ENCODE measurements at regions not wholly inside any gene's neighbourhood (a gene's known extent, or its start where the extent isn't known, plus 50 kb on each side); places are given as distances from the start of the nearest gene placed in this dataset.

DNA sequence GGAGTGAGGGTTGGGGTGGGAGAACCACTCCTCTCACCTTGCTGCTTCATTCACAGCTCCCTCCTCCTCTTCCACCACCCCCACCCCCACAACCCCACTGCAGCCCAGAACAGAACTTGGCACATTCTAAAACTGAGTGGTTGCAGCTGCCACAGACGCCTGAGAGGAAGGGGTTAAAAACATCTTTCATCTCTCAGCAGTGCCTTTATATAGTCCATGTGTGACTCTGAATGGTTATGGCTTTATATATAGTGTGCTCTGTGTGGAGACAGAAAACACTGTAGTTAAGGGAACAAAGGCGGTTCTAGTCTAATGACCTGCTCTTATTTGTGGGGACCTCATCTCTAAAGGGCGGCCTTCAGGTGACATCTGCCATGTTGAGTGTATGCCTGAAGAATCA, 144.8 kb downstream of the BCOR start:
- Histone ChIP-seq H3K9me3 (ENCODE audit: control insufficient read depth, insufficient read depth, low read length) (peaks cover 12% of the 10 kb centered on the region), H3K4me1 (ENCODE audit: control insufficient read depth, insufficient read depth, low read length) (peaks cover 26% of the 10 kb centered on the region), H3K27me3 (ENCODE audit: control insufficient read depth, insufficient read depth, low read length) (no peaks in the 10 kb centered on the region), H3K27ac (ENCODE audit: low read depth, low read length) (no peak overlapping the region), H3K4me3 (ENCODE audit: low read depth, low read length) (no peak overlapping the region), H3K36me3 (ENCODE audit: control insufficient read depth, insufficient read depth, low read length) (no peaks in the 10 kb centered on the region), H3K9ac (ENCODE audit: low read depth, low read length) (no peak overlapping the region)

DNA sequence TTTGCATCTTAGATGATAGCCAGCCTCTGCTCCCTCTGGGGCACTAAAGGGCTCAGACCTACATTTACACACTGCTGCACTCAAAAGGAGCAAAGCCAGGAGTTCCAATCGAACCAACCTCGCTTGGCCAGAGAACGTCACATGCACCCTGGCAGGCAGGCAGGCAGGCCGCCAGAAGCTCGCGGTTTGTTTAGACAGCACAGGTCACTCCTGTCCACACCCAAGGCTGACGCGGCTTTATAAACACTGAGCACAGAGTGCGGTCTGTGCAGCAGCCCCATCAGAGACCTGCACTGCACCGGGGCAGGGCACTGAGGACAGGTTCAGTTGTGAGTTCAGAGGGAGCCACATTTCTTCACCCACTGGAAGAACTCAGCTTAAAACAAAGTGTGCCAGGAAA, 143.9 kb downstream of the BCOR start:
- H3K4me1 ChIP-seq (ENCODE audit: control insufficient read depth, insufficient read depth, low read length) = peaks cover 22% of the 10 kb centered on the region
- no peaks in the 10 kb centered on the region for H3K36me3 ChIP-seq (ENCODE audit: control insufficient read depth, insufficient read depth, low read length)
- H3K9me3 ChIP-seq (ENCODE audit: control insufficient read depth, insufficient read depth, low read length) = peaks cover 12% of the 10 kb centered on the region
- no peak overlapping the region for H3K9ac ChIP-seq (ENCODE audit: low read depth, low read length)
- no peaks in the 10 kb centered on the region for H3K27me3 ChIP-seq (ENCODE audit: control insufficient read depth, insufficient read depth, low read length)
- H3K4me3 ChIP-seq (ENCODE audit: low read depth, low read length) = no peak overlapping the region
- no peak overlapping the region for H3K27ac ChIP-seq (ENCODE audit: low read depth, low read length)

DNA sequence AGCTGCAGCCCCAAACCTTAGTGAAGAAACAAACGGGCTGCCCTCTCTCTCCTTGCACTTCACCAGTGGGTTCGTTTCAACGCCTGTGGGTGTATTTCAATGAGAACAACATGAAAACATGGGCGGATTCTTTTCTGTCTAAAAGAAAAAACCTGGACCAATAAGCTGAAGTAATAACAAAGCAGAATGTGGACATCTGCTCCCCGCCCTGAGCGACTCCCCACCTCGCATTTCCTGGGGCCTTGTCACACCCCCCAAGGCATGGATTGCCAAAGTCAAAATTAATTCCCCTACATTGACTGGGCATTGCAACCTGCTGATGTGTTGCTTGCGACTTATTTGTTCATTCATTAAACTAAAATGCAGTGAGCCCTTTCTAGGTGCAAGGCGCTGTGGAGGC, 142.9 kb downstream of the BCOR start:
- peaks cover 12% of the 10 kb centered on the region for H3K9me3 ChIP-seq (ENCODE audit: control insufficient read depth, insufficient read depth, low read length)
- H3K4me3 ChIP-seq (ENCODE audit: low read depth, low read length) = no peak overlapping the region
- no peaks in the 10 kb centered on the region for H3K36me3 ChIP-seq (ENCODE audit: control insufficient read depth, insufficient read depth, low read length)
- H3K9ac ChIP-seq (ENCODE audit: low read depth, low read length) = no peak overlapping the region
- H3K27me3 ChIP-seq (ENCODE audit: control insufficient read depth, insufficient read depth, low read length) = no peaks in the 10 kb centered on the region
- H3K4me1 ChIP-seq (ENCODE audit: control insufficient read depth, insufficient read depth, low read length) = peaks cover 20% of the 10 kb centered on the region
- H3K27ac ChIP-seq (ENCODE audit: low read depth, low read length) = no peak overlapping the region

DNA sequence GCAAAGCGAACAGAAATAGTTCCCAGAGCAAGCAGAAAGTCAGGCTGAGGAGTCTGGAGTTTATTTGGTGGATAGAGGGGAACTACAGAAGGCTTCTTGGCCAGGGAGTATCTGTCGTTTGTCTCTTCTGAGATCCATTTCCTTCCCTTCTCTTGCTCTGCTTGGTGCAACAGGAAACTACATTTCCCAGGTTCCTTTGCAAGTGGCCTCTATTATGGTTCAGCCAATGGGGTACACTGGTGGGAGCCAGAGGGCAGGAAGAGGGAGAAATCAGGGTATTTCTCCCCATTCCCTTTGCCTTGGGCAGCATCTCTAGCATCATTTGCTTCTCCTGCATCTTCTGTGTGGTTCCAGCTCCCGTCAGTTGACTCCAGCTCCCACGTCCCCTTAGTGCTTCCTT, 142.1 kb downstream of the BCOR start:
- Histone ChIP-seq H3K9ac (ENCODE audit: low read depth, low read length) (no peak overlapping the region), H3K4me3 (ENCODE audit: low read depth, low read length) (no peak overlapping the region), H3K27ac (ENCODE audit: low read depth, low read length) (no peak overlapping the region)

DNA sequence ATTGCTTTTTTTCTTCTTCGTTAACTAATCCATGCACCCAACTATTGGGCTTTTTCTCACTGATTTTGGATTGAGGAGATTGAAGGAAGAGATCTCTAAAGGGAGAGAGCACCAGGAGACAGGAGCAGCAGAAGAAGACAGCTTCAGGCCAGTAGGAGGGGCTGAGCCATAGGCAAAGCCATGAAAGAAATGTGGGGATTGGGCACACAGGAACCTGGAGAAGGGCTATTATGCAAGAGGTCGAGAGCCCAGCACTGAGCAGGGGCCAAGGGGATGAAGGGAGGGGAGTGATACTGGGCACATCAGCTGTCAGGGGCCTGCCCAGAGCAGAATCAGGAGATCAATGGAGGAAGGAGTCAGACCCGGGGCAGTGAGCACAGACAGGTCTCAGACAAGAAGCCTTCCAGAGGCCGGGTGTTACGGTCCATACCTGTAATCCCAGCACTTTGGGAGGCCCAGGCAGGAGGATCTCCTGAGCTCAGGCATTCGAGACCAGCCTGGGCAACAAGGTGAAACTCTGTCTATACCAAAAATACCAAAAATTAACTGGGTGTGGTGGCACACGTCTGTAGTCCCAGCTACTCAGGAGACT, 140.9 kb downstream of the BCOR start:
- Histone ChIP-seq H3K27ac (ENCODE audit: low read depth, low read length) (no peak overlapping the region), H3K36me3 (ENCODE audit: control insufficient read depth, insufficient read depth, low read length) (no peaks in the 10 kb centered on the region), H3K4me3 (ENCODE audit: low read depth, low read length) (no peak overlapping the region), H3K9me3 (ENCODE audit: control insufficient read depth, insufficient read depth, low read length) (0 out of 2 replicates have a peak, but pooled peaks cover under 1% of the 10 kb centered on the region), H3K4me1 (ENCODE audit: control insufficient read depth, insufficient read depth, low read length) (peaks cover 20% of the 10 kb centered on the region), H3K9ac (ENCODE audit: low read depth, low read length) (no peak overlapping the region), H3K27me3 (ENCODE audit: control insufficient read depth, insufficient read depth, low read length) (no peaks in the 10 kb centered on the region)

More for the DNA sequence above, 142.1 kb downstream of the BCOR start:
- Histone ChIP-seq H3K4me1 (ENCODE audit: control insufficient read depth, insufficient read depth, low read length) (peaks cover 20% of the 10 kb centered on the region), H3K9me3 (ENCODE audit: control insufficient read depth, insufficient read depth, low read length) (peaks cover 12% of the 10 kb centered on the region), H3K27me3 (ENCODE audit: control insufficient read depth, insufficient read depth, low read length) (no peaks in the 10 kb centered on the region), H3K36me3 (ENCODE audit: control insufficient read depth, insufficient read depth, low read length) (no peaks in the 10 kb centered on the region)

DNA sequence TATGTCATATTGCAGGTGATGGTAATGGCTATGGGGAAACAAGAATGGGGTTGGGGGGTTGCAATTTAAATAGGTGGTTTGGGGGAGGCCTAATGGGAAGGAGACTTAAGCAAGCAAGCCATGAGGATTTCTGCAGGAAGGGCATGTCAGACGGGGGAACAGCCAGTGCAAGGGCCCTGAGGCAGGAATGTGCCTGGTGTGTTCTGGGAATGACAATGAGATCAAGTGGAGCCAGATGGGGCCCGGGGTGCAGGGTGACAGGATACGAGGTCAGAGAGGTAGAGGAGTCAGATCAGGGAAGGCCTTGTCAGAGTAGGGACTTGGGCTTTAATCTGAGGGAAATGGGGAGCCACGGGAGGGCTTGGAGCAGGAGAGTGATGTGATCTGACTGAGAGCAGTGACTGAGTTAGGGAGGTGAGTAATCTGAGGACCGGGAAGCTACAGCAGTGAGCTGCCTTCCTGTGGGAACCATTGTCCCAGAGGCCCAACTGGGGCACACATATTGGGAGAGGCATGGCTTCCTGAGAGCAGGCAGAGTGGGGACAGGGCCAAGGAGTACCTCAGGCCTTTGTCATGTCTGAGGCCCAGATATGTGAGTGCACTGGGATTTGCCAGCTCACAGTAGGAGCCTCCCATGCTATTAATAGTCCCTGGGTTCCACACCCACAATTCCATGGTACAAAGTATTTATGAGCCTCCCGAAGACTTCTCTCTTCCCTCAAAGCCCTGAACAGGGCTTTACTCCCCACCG, 139.8 kb downstream of the BCOR start:
- H3K9me3 ChIP-seq (ENCODE audit: control insufficient read depth, insufficient read depth, low read length) = no peaks in the 10 kb centered on the region
- H3K4me1 ChIP-seq (ENCODE audit: control insufficient read depth, insufficient read depth, low read length) = peaks cover 20% of the 10 kb centered on the region
- H3K9ac ChIP-seq (ENCODE audit: low read depth, low read length) = no peak overlapping the region
- H3K4me3 ChIP-seq (ENCODE audit: low read depth, low read length) = no peak overlapping the region
- no peak overlapping the region for H3K27ac ChIP-seq (ENCODE audit: low read depth, low read length)
- H3K27me3 ChIP-seq (ENCODE audit: control insufficient read depth, insufficient read depth, low read length) = no peaks in the 10 kb centered on the region
- H3K36me3 ChIP-seq (ENCODE audit: control insufficient read depth, insufficient read depth, low read length) = no peaks in the 10 kb centered on the region

DNA sequence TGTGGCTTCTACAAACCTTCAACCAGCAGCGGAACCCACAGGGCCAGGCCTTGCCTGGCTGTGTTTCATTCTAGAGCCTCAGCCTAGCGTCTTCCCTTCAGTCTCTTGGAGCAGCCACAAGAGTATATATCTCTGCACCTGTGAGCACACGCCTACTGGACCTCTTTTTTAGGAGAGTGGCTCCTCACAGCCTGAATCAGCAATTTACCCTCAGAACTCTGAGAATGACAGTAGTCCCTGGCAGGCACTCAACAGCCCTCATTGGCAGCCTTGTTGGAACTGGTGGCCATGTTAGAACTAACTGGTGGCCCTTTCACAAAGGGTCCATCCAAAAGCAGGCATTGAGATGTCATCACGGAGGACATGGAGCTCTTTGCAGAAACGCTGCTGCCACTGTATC, 138.9 kb downstream of the BCOR start:
- H3K27me3 ChIP-seq (ENCODE audit: control insufficient read depth, insufficient read depth, low read length) = no peaks in the 10 kb centered on the region
- H3K4me3 ChIP-seq (ENCODE audit: low read depth, low read length) = no peak overlapping the region
- no peak overlapping the region for H3K27ac ChIP-seq (ENCODE audit: low read depth, low read length)
- no peak overlapping the region for H3K9ac ChIP-seq (ENCODE audit: low read depth, low read length)
- no peaks in the 10 kb centered on the region for H3K36me3 ChIP-seq (ENCODE audit: control insufficient read depth, insufficient read depth, low read length)
- no peaks in the 10 kb centered on the region for H3K9me3 ChIP-seq (ENCODE audit: control insufficient read depth, insufficient read depth, low read length)
- H3K4me1 ChIP-seq (ENCODE audit: control insufficient read depth, insufficient read depth, low read length) = peaks cover 15% of the 10 kb centered on the region

DNA sequence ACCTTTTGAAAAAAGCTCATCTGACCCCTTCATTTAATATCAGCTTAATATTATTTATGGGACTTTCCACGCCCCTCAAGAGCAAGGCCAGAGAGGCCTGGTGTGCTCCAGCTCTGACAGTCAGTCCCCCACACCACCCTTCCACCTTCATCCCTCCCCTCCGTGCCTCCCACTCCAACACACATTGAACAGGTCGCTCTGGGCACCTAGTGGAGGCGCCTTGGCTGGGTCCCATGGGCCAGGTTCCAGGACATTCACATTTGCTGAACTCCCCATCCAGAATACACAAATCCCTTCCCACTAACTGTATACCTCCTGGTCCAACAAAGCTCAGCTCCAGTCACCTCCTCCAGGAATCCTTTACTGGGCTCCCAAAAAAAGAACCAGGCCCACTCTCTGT, 137.5 kb downstream of the BCOR start:
- no peaks in the 10 kb centered on the region for H3K36me3 ChIP-seq (ENCODE audit: control insufficient read depth, insufficient read depth, low read length)
- H3K27ac ChIP-seq (ENCODE audit: low read depth, low read length) = no peak overlapping the region
- no peaks in the 10 kb centered on the region for H3K27me3 ChIP-seq (ENCODE audit: control insufficient read depth, insufficient read depth, low read length)
- no peak overlapping the region for H3K9ac ChIP-seq (ENCODE audit: low read depth, low read length)
- no peak overlapping the region for H3K4me3 ChIP-seq (ENCODE audit: low read depth, low read length)
- peaks cover 3% of the 10 kb centered on the region for H3K4me1 ChIP-seq (ENCODE audit: control insufficient read depth, insufficient read depth, low read length)
- no peaks in the 10 kb centered on the region for H3K9me3 ChIP-seq (ENCODE audit: control insufficient read depth, insufficient read depth, low read length)

DNA sequence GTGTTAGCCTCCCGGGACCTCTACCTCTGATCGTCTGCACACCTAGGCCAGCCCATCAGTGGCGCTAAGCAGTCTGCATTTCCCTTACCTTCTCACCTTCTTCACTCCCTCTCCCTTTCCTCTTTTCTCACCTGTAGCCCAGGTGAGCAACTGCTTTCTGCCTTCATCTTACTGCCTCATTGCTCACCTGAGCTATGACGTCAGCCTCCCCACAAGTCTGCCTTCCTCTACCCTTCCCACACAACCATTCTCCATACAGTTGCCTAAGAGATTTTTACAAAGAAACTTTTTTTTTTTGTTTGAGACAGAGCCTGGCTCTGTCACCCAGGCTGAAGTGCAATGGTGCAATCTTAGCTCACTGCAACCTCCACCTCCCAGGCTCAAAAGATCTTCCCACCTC, 136.3 kb downstream of the BCOR start:
- H3K9me3 ChIP-seq (ENCODE audit: control insufficient read depth, insufficient read depth, low read length) = no peaks in the 10 kb centered on the region
- no peaks in the 10 kb centered on the region for H3K4me1 ChIP-seq (ENCODE audit: control insufficient read depth, insufficient read depth, low read length)
- no peak overlapping the region for H3K9ac ChIP-seq (ENCODE audit: low read depth, low read length)
- no peaks in the 10 kb centered on the region for H3K27me3 ChIP-seq (ENCODE audit: control insufficient read depth, insufficient read depth, low read length)
- no peaks in the 10 kb centered on the region for H3K36me3 ChIP-seq (ENCODE audit: control insufficient read depth, insufficient read depth, low read length)
- no peak overlapping the region for H3K27ac ChIP-seq (ENCODE audit: low read depth, low read length)
- no peak overlapping the region for H3K4me3 ChIP-seq (ENCODE audit: low read depth, low read length)

DNA sequence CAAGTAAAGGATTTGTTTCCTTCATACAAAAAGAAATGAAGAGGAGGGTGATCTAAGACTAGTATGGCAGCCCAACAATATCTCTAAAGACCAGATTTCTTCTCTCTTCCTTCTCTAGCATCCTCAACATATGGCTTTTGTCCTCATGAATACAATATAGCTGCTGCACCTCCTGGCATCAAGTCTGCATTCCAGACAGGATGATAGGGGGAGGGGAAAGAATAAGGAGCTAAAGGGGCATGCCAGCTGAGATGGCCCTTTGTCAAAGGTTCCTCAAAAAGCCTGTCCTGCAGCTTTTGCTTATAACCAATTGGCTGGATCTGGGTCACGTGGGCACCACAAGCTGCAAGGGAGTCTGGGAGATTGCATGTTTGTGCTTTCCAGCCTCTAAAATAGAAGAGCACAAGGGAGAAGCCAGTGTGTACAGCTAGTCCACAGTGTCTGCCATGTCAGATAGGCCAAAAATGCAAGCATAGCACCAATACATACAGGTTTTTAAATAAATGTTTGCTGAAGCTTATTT, 132.6 kb downstream of the BCOR start:
- Histone ChIP-seq H3K4me1 (ENCODE audit: control insufficient read depth, insufficient read depth, low read length) (peaks cover 15% of the 10 kb centered on the region), H3K27me3 (ENCODE audit: control insufficient read depth, insufficient read depth, low read length) (0 out of 2 replicates have a peak, but pooled peaks cover 2% of the 10 kb centered on the region), H3K9ac (ENCODE audit: low read depth, low read length) (no peak overlapping the region), H3K36me3 (ENCODE audit: control insufficient read depth, insufficient read depth, low read length) (no peaks in the 10 kb centered on the region), H3K9me3 (ENCODE audit: control insufficient read depth, insufficient read depth, low read length) (0 out of 2 replicates have a peak, but pooled peaks cover 2% of the 10 kb centered on the region), H3K4me3 (ENCODE audit: low read depth, low read length) (no peak overlapping the region), H3K27ac (ENCODE audit: low read depth, low read length) (no peak overlapping the region)

DNA sequence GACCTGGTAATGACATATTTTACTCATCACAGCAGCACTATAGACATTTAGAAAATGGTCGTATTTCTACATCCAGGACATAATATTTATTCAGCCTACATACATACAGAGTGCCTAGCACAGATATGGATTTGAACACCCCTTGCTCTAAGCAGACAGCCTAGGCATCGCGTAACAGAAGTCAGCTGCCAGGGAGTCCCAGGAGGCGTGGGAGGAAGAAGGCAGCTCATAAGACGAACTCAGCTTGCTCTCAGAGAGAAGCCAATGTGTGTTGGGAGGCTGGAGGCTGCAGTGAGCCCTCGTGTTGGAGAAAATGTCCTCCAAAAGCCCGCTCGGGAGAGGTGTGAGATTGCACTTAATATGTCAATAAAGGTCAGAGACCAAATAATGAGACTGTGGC, 131.6 kb downstream of the BCOR start:
- Histone ChIP-seq H3K9me3 (ENCODE audit: control insufficient read depth, insufficient read depth, low read length) (0 out of 2 replicates have a peak, but pooled peaks cover 11% of the 10 kb centered on the region), H3K9ac (ENCODE audit: low read depth, low read length) (no peak overlapping the region), H3K27ac (ENCODE audit: low read depth, low read length) (no peak overlapping the region), H3K36me3 (ENCODE audit: control insufficient read depth, insufficient read depth, low read length) (no peaks in the 10 kb centered on the region), H3K4me1 (ENCODE audit: control insufficient read depth, insufficient read depth, low read length) (peaks cover 15% of the 10 kb centered on the region), H3K27me3 (ENCODE audit: control insufficient read depth, insufficient read depth, low read length) (peaks cover 7% of the 10 kb centered on the region; the same call in 1 of the 2 replicates), H3K4me3 (ENCODE audit: low read depth, low read length) (no peak overlapping the region)
